IMR-90 (cell line): ENCODE measurements at regions not wholly inside any gene's neighbourhood (a gene's known extent, or its start where the extent isn't known, plus 50 kb on each side); places are given as distances from the start of the nearest gene placed in this dataset.

Source experiments
- ATAC-seq: fragments of 200-7000 bp; cut with Tn5 transposase; 2 replicates; pipeline ENCODE4 v1.9.1; 2020; ENCODE audit warnings: low read depth, mild to moderate bottlenecking, moderate library complexity
- BruUV-seq: library from RNA; stranded (reverse); fragments of 400-500 nt; replicated peaks from 2 replicates; lab custom pipeline; 2021; lab: Mats Ljungman, UMichigan
- CTCF ChIA-PET: fragments of 300-600 bp; formaldehyde crosslinking; extraction: SDS; loops from one replicate; lab custom pipeline; 2021; ENCODE audit warnings: antibody characterized with exemption; lab: Yijun Ruan, JAX
- POLR2A ChIA-PET: fragments of 300-600 bp; sonication (Branson Sonifier 250); formaldehyde crosslinking; loops from one replicate; lab custom pipeline; 2022; ENCODE audit warnings: antibody characterized with exemption; ENCODE audit not compliant: unreplicated experiment; lab: Charles Lee
- DNase-seq: peaks from one replicate; pipeline ENCODE4 v3.0.0; 2013
- H2AFZ ChIP-seq: replicated peaks from 2 replicates; pipeline ENCODE3; 2013; ENCODE audit warnings: low read length, mild to moderate bottlenecking; ENCODE audit not compliant: poor library complexity
- H2AK5ac ChIP-seq: 2 replicates; pipeline ENCODE4 v1.6.1; 2013; ENCODE audit warnings: low read depth, low read length, inconsistent platforms
- H2AK9ac ChIP-seq: replicated peaks from 2 replicates; pipeline ENCODE3; 2013; ENCODE audit warnings: mild to moderate bottlenecking, low read depth, low read length, moderate library complexity; ENCODE audit not compliant: poor library complexity
- H2BK120ac ChIP-seq: 2 replicates; pipeline ENCODE4 v1.6.1; 2013; ENCODE audit warnings: low read depth, low read length, inconsistent platforms
- H2BK15ac ChIP-seq: 3 replicates; pipeline ENCODE4 v1.6.1; 2013; ENCODE audit warnings: low read depth, low read length, inconsistent platforms
- H2BK20ac ChIP-seq: 2 replicates; pipeline ENCODE4 v1.6.1; 2013; ENCODE audit warnings: low read depth, mild to moderate bottlenecking, inconsistent platforms, low read length, moderate library complexity
- H2BK5ac ChIP-seq: 2 replicates; pipeline ENCODE4 v1.6.1; 2013; ENCODE audit warnings: mild to moderate bottlenecking, low read depth, low read length, inconsistent platforms; ENCODE audit not compliant: poor library complexity, severe bottlenecking
- H3K14ac ChIP-seq: replicated peaks from 2 replicates; pipeline ENCODE4 v1.6.1; 2013; ENCODE audit warnings: low read depth, low read length, inconsistent platforms
- H3K18ac ChIP-seq: 2 replicates; pipeline ENCODE4 v1.6.1; 2013; ENCODE audit warnings: low read depth, low read length, control low read depth
- H3K23ac ChIP-seq: 2 replicates; pipeline ENCODE4 v1.6.1; 2013; ENCODE audit warnings: low read depth, low read length, inconsistent platforms
- H3K27ac ChIP-seq: 2 replicates; pipeline ENCODE4 v1.5.1; 2013; ENCODE audit warnings: mild to moderate bottlenecking, control low read depth, low read length; ENCODE audit not compliant: insufficient read depth
- H3K27me3 ChIP-seq: 2 replicates; pipeline ENCODE4 v1.6.1; 2013; ENCODE audit warnings: low read length; ENCODE audit not compliant: control insufficient read depth, insufficient read depth
- H3K36me3 ChIP-seq: 2 replicates; pipeline ENCODE4 v1.6.1; 2013; ENCODE audit warnings: low read length, mixed read lengths; ENCODE audit not compliant: control insufficient read depth, insufficient read depth
- H3K4ac ChIP-seq: 2 replicates; pipeline ENCODE4 v1.6.1; 2013; ENCODE audit warnings: low read depth, low read length, inconsistent platforms
- H3K4me1 ChIP-seq: 2 replicates; pipeline ENCODE4 v1.6.1; 2013; ENCODE audit warnings: low read length, mixed read lengths; ENCODE audit not compliant: control insufficient read depth, insufficient read depth
- H3K4me2 ChIP-seq: 2 replicates; pipeline ENCODE4 v1.6.1; 2013; ENCODE audit warnings: low read depth, mild to moderate bottlenecking, control low read depth, low read length, moderate library complexity
- H3K4me3 ChIP-seq: 2 replicates; pipeline ENCODE4 v1.5.1; 2013; ENCODE audit warnings: low read depth, mild to moderate bottlenecking, control low read depth, low read length, moderate library complexity; ENCODE audit not compliant: insufficient read depth
- H3K56ac ChIP-seq: 2 replicates; pipeline ENCODE4 v1.6.1; 2013; ENCODE audit warnings: low read length, inconsistent platforms; ENCODE audit not compliant: insufficient read depth; ENCODE audit errors: extremely low read depth
- H3K79me1 ChIP-seq, 2 experiments: 2 replicates each; pipeline ENCODE4 v1.6.1; 2013; ENCODE audit warnings: low read length in 2 of 2, inconsistent platforms in 1 of 2, low read depth in 1 of 2
- H3K9ac ChIP-seq: 2 replicates; pipeline ENCODE4 v1.6.1; 2013; ENCODE audit warnings: low read depth, low read length, control low read depth
- H3K9me1 ChIP-seq: 2 replicates; pipeline ENCODE4 v1.6.1; 2013; ENCODE audit warnings: low read length, inconsistent platforms; ENCODE audit not compliant: insufficient read depth
- H3K9me3 ChIP-seq: 2 replicates; pipeline ENCODE4 v1.6.1; 2013; ENCODE audit warnings: low read length; ENCODE audit not compliant: control insufficient read depth, insufficient read depth
- H4K20me1 ChIP-seq: 2 replicates; pipeline ENCODE4 v1.6.1; 2013; ENCODE audit warnings: low read length, inconsistent platforms; ENCODE audit not compliant: insufficient read depth
- H4K5ac ChIP-seq: 2 replicates; pipeline ENCODE4 v1.6.1; 2013; ENCODE audit warnings: mild to moderate bottlenecking, low read depth, low read length, control low read depth
- H4K8ac ChIP-seq, 2 experiments: 2 replicates each; pipeline ENCODE4 v1.6.1; 2013; ENCODE audit warnings: low read depth in 2 of 2, low read length in 2 of 2, control low read depth in 1 of 2, inconsistent platforms in 1 of 2
- H4K91ac ChIP-seq: 2 replicates; pipeline ENCODE4 v1.6.1; 2013; ENCODE audit warnings: low read depth, low read length, inconsistent platforms; ENCODE audit not compliant: insufficient read depth
- BHLHE40 ChIP-seq: fragments of 150-350 bp; IDR thresholded peaks from 2 replicates; pipeline ENCODE4 v1.6.1; 2016; ENCODE audit warnings: mild to moderate bottlenecking, low read depth, low read length
- CEBPB ChIP-seq: IDR thresholded peaks from 2 replicates; pipeline ENCODE4 v1.6.1; 2012; ENCODE audit warnings: low read depth, low read length, improper control_type of control experiment
- CHD1 ChIP-seq: IDR thresholded peaks from 2 replicates; pipeline ENCODE4 v1.6.1; 2012; ENCODE audit warnings: low read depth, low read length, improper control_type of control experiment
- FOS ChIP-seq: fragments of 150-350 bp; IDR thresholded peaks from 2 replicates; pipeline ENCODE4 v1.6.1; 2016; ENCODE audit warnings: low read depth, low read length
- MAFK ChIP-seq: IDR thresholded peaks from 2 replicates; pipeline ENCODE4 v1.6.1; 2012; ENCODE audit warnings: low read depth, low read length, improper control_type of control experiment
- MAZ ChIP-seq: IDR thresholded peaks from 2 replicates; pipeline ENCODE4 v1.6.1; 2012; ENCODE audit warnings: low read depth, mild to moderate bottlenecking, low read length, improper control_type of control experiment, moderate library complexity, borderline replicate concordance
- MXI1 ChIP-seq: IDR thresholded peaks from 2 replicates; pipeline ENCODE4 v1.6.1; 2012; ENCODE audit warnings: low read depth, mild to moderate bottlenecking, low read length, moderate library complexity, borderline replicate concordance
- NFE2L2 ChIP-seq: fragments of 150-350 bp; IDR thresholded peaks from 2 replicates; pipeline ENCODE4 v1.6.1; 2016; ENCODE audit warnings: low read depth, mild to moderate bottlenecking, low read length
- POLR2A ChIP-seq: IDR thresholded peaks from 2 replicates; pipeline ENCODE4 v1.6.1; 2012; ENCODE audit warnings: mild to moderate bottlenecking, low read depth, low read length
- RAD21 ChIP-seq: IDR thresholded peaks from 2 replicates; pipeline ENCODE4 v1.6.1; 2012; ENCODE audit warnings: low read length, improper control_type of control experiment
- RCOR1 ChIP-seq: IDR thresholded peaks from 2 replicates; pipeline ENCODE4 v1.6.1; 2012; ENCODE audit warnings: mild to moderate bottlenecking, low read length, improper control_type of control experiment; ENCODE audit not compliant: insufficient replicate concordance
- RFX5 ChIP-seq: IDR thresholded peaks from 2 replicates; pipeline ENCODE4 v1.8.0; 2012; ENCODE audit warnings: low read depth, mild to moderate bottlenecking, low read length, moderate library complexity
- SMC3 ChIP-seq: fragments of 150-350 bp; IDR thresholded peaks from 2 replicates; pipeline ENCODE4 v1.6.1; 2016; ENCODE audit warnings: low read depth, mild to moderate bottlenecking, antibody characterized with exemption, low read length, moderate library complexity
- WGBS, 2 experiments: methylation state at CpG; one replicate each; pipeline versions ENCODE4 v1.1.5 to v1.1.7; 2013; ENCODE audit warnings: missing lambda C conversion rate in 2 of 2; ENCODE audit not compliant: insufficient read length in 1 of 2; ENCODE audit errors: extremely low coverage in 2 of 2; 5-methylcytosine and 5-hydroxymethylcytosine counted together
- dilution Hi-C: fragments of 300-500 bp; cut with HindIII; formaldehyde crosslinking; loops from one replicate; pipeline ENCODE4 v1.14.3; 2018; ENCODE audit warnings: low sequenced_read_pairs; ENCODE audit not compliant: unreplicated experiment
- in situ Hi-C: fragments of 300-500 bp; cut with MboI; formaldehyde crosslinking; loops from 3 replicates; pipeline ENCODE4 v1.14.3; 2019; ENCODE audit warnings: low sequenced_read_pairs, inconsistent platforms, mixed read lengths
- intact Hi-C: fragments of 100-400 bp; cut with micrococcal nuclease; formaldehyde crosslinking; loops from 2 replicates; pipeline ENCODE4 v1.10.0; 2022
- TF ChIP-seq, protein P1 (sequence below): fragments of 150-350 bp; IDR thresholded peaks from 2 replicates; pipeline ENCODE4 v1.6.1; 2016; ENCODE audit warnings: low read depth, mild to moderate bottlenecking, low read length, moderate library complexity, borderline replicate concordance
- TF ChIP-seq, protein P2 (sequence below): conservative IDR thresholded peaks from 2 replicates; pipeline ENCODE4 v1.5.1; 2012; ENCODE audit warnings: mild to moderate bottlenecking, low read depth, low read length, improper control_type of control experiment
- TF ChIP-seq, protein P3 (sequence below): fragments of 150-350 bp; IDR thresholded peaks from 2 replicates; pipeline ENCODE4 v1.6.1; 2017; ENCODE audit warnings: mild to moderate bottlenecking, antibody characterized with exemption, low read length, low read depth

DNA sequence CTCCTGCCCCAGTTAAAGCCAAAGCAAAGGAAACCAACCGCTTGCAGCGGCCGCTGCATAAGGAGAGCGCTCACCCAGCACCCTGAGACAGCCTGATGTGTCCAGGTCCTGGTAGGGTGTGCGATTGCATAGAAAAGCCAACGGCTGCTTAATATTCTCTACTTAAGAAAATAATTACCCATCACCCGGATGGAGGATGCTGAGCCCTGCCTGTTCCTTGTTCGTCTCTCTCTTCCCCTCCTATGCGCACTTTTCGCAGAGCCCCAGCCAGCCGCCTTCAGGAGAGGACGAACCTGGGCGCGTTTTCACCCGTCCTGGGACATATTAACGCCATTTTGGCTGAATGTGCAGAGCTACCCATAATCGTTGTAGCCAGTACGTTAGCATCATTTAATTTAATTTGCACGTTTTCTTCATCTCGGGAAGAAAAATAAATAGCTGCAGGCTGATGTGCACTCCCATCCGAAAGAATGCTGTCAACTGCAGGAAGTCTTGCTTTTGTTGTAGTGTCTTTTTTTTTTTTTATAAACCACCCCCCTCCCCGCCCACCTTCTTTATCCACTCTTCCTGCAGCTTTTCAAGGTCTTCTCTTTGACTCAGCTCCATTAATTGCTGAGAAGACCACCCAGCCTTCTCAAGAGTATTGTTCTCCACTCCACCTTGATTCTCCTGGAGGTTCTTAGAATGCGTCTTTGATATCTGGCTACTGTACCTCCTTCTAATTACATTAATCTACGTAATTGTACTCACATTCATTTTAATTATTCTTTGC, 214.5 kb downstream of the TEX29 start:
- no peaks in the 10 kb centered on the region for H3K79me1 ChIP-seq
- no peak overlapping the region for H3K56ac ChIP-seq
- 6% methylated on average over 4 of the region's 24 CpGs; no CpG with 5 or more reads in 1 of the 2 experiments for WGBS, 2 experiments
- DNase-seq (no peak), ATAC-seq (no peak)
- no peak overlapping the region for H2AFZ ChIP-seq
- TF ChIP-seq SMC3 (no peak), MAZ (no peak), MXI1 (no peak), RAD21 (no peak), RFX5 (no peak), NFE2L2 (no peak), RCOR1 (no peak), MAFK (no peak), CHD1 (no peak), CEBPB (no peak), BHLHE40 (no peak), FOS (no peak), POLR2A (no peak)
- TF ChIP-seq, protein P1, sequence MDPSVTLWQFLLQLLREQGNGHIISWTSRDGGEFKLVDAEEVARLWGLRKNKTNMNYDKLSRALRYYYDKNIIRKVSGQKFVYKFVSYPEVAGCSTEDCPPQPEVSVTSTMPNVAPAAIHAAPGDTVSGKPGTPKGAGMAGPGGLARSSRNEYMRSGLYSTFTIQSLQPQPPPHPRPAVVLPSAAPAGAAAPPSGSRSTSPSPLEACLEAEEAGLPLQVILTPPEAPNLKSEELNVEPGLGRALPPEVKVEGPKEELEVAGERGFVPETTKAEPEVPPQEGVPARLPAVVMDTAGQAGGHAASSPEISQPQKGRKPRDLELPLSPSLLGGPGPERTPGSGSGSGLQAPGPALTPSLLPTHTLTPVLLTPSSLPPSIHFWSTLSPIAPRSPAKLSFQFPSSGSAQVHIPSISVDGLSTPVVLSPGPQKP = no peak
- TF ChIP-seq, protein P2, sequence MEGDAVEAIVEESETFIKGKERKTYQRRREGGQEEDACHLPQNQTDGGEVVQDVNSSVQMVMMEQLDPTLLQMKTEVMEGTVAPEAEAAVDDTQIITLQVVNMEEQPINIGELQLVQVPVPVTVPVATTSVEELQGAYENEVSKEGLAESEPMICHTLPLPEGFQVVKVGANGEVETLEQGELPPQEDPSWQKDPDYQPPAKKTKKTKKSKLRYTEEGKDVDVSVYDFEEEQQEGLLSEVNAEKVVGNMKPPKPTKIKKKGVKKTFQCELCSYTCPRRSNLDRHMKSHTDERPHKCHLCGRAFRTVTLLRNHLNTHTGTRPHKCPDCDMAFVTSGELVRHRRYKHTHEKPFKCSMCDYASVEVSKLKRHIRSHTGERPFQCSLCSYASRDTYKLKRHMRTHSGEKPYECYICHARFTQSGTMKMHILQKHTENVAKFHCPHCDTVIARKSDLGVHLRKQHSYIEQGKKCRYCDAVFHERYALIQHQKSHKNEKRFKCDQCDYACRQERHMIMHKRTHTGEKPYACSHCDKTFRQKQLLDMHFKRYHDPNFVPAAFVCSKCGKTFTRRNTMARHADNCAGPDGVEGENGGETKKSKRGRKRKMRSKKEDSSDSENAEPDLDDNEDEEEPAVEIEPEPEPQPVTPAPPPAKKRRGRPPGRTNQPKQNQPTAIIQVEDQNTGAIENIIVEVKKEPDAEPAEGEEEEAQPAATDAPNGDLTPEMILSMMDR = no peak
- TF ChIP-seq, protein P3, sequence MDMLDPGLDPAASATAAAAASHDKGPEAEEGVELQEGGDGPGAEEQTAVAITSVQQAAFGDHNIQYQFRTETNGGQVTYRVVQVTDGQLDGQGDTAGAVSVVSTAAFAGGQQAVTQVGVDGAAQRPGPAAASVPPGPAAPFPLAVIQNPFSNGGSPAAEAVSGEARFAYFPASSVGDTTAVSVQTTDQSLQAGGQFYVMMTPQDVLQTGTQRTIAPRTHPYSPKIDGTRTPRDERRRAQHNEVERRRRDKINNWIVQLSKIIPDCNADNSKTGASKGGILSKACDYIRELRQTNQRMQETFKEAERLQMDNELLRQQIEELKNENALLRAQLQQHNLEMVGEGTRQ = no peak
- in situ Hi-C loops (no loop called here), dilution Hi-C loops (no loop called here), intact Hi-C loops (no loop called here)
- no peak overlapping the region for H4K91ac ChIP-seq
- H4K20me1 ChIP-seq = no peaks in the 10 kb centered on the region
- H4K5ac ChIP-seq = no peak overlapping the region
- H3K4me3 ChIP-seq = no peak overlapping the region
- no peak overlapping the region for H3K4me2 ChIP-seq
- peaks cover 27% of the 10 kb centered on the region for H3K9me3 ChIP-seq
- ChIA-PET CTCF (no interaction called here), POLR2A (no interaction called here)
- no peaks in the 10 kb centered on the region for H3K4me1 ChIP-seq
- H3K14ac ChIP-seq = no peak overlapping the region
- H2AK5ac ChIP-seq = no peak overlapping the region
- H3K27me3 ChIP-seq = no peaks in the 10 kb centered on the region
- no TSS peak for BruUV-seq
- H3K36me3 ChIP-seq = no peaks in the 10 kb centered on the region
- H2AK9ac ChIP-seq = no peak overlapping the region
- no peak overlapping the region for H3K4ac ChIP-seq
- H2BK120ac ChIP-seq = no peak overlapping the region
- no peak overlapping the region for H2BK15ac ChIP-seq
- H2BK20ac ChIP-seq = no peak overlapping the region
- H3K27ac ChIP-seq = no peak overlapping the region
- no peak overlapping the region for H3K18ac ChIP-seq
- H2BK5ac ChIP-seq = no peak overlapping the region
- no peak overlapping the region for H3K9ac ChIP-seq
- H3K9me1 ChIP-seq = no peaks in the 10 kb centered on the region
- no peak overlapping the region for H3K23ac ChIP-seq
- H4K8ac ChIP-seq = no peak overlapping the region
